Aorta (tissue), 5 donors: ENCODE measurements at regions not wholly inside any gene's neighbourhood (a gene's known extent, or its start where the extent isn't known, plus 50 kb on each side); places are given as distances from the start of the nearest gene placed in this dataset.
"Not testable (repeated sequence)": the region's sequence is repeated elsewhere in the genome, so short reads cannot be mapped to it uniquely, and the experiment has no call there.

ENCODE experiments used
- ATAC-seq: fragments of 200-7000 bp; cut with Tn5 transposase; one replicate; pipeline ENCODE4 v1.9.1; 2022; ENCODE audit warnings: moderate library complexity; ENCODE audit not compliant: low FRiP score
- DNase-seq, 2 donors: peaks; one replicate each; pipeline ENCODE4 v3.0.0-alpha.2; 2020
- H3K27ac ChIP-seq, 2 donors: one replicate each; pipeline ENCODE4 v1.5.1; 2013; ENCODE audit warnings: low read length in 2 of 2, mild to moderate bottlenecking in 2 of 2, moderate library complexity in 2 of 2, control low read depth in 1 of 2, inconsistent platforms in 1 of 2, low read depth in 1 of 2
- H3K27me3 ChIP-seq, 2 donors: one replicate each; pipeline ENCODE4 v1.6.1; 2013; ENCODE audit warnings: control low read depth in 1 of 2, low read length in 1 of 2, mild to moderate bottlenecking in 1 of 2, moderate library complexity in 1 of 2; ENCODE audit not compliant: insufficient read depth in 2 of 2, control insufficient read depth in 1 of 2
- H3K36me3 ChIP-seq, 2 donors: one replicate each; pipeline ENCODE4 v1.6.1; 2013; ENCODE audit warnings: control low read depth in 1 of 2, low read length in 1 of 2, mild to moderate bottlenecking in 1 of 2; ENCODE audit not compliant: insufficient read depth in 2 of 2, control insufficient read depth in 1 of 2
- H3K4me1 ChIP-seq, 2 donors: one replicate each; pipeline ENCODE4 v1.6.1; 2013; ENCODE audit warnings: low read length in 2 of 2, control low read depth in 1 of 2, mild to moderate bottlenecking in 1 of 2, moderate library complexity in 1 of 2; ENCODE audit not compliant: insufficient read depth in 2 of 2, control insufficient read depth in 1 of 2
- H3K4me3 ChIP-seq, 2 donors: one replicate each; pipeline ENCODE4 v1.5.1; 2013; ENCODE audit warnings: low read length in 2 of 2, control low read depth in 1 of 2, mild to moderate bottlenecking in 1 of 2
- H3K9me3 ChIP-seq: one replicate; pipeline ENCODE4 v1.6.1; 2013; ENCODE audit warnings: mild to moderate bottlenecking, low read length; ENCODE audit not compliant: control insufficient read depth
- WGBS, 2 donors: extraction: QIAGEN DNeasy Blood & Tissue Kit; methylation state at CpG; one replicate each; pipeline ENCODE4 v1.1.7; 2013; 5-methylcytosine and 5-hydroxymethylcytosine counted together
- intact Hi-C, 2 donors: fragments of 100-400 bp; cut with DNase I; formaldehyde crosslinking; loops; one replicate each; pipeline versions ENCODE4 v1.14.2 to v1.15.0; 2022
- donor health status: healthy with polysubstance abuse.
- donor health status: Bipolar disorder and iron deficiency.
- donor health status: DM: no; HTN: no; CAD: no.
- donor health status: DM: no; HTN: no; CAD: no.
- donor health status: DM: yes; HTN: yes; CAD: no.

DNA sequence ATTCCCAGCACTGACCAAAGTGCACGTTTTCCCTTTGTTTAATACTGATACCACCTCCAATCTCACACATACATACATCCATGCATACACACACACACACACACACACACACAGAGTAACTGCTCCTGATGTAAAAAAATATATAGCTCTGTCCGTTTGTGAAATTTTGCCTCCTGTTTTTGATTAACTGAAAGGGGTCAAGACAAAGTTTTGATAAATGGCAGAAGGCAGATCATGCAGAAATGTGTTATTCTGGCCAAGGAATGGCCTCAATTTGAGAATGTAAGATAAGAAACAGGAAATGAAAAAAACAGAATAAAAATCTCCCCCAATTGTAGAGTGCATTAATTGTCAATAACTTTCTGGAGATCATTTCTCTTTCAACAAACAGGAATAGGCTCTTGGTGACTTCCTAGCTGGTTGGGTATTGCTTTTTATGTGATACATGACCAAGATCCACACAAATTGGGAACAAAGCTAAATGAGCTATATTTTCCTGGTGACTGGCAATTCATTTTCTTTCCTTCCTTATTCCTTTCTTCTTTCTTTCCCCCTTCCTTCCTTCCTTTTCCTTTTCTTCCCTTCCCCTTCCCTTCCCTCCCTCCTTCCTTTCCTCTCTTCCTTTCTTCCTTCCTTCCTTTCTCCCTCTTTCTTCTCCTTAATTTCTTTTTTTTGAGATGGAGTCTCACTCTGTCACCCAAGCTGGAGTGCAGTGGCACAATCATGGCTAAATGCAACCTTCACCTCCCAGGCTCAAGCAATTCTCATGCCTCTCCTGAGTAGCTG is 88.9 kb upstream of the PMAIP1 start:
- 1 to 7% methylated on average over 2 of the region's 2 CpGs for WGBS, 2 donors
- no peaks in the 10 kb centered on the region for H3K36me3 ChIP-seq
- peaks cover 0 to 3% of the 10 kb centered on the region in 2 donors for H3K27me3 ChIP-seq
- no peak for DNase-seq
- intact Hi-C loops, result no loop called here
- no peak overlapping the region for H3K27ac ChIP-seq
- H3K4me3 ChIP-seq, result no peak overlapping the region
- no peaks in the 10 kb centered on the region for H3K9me3 ChIP-seq
- no peaks in the 10 kb centered on the region for H3K4me1 ChIP-seq
- no peak for ATAC-seq

DNA sequence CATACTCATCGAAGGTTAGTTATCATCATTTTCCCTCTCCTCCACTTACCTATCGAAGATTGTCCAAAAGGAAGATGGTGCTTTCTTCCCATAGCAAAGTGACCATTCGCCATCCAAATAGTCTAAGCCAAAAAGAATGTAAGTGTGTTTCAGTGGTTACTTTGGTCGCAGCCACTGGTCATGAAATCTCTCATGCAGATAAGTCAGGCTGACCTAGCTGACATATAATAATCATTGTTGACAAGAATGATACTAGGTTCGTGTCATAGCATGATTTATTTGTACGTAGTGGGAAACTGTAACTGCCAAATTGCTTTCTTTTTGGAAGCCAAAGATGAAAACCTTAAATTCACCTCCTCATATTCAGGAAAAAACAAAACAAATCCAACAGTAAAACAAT is 89.6 kb upstream of the PMAIP1 start:
- intact Hi-C loops, result no loop called here
- peaks cover 0 to 3% of the 10 kb centered on the region in 2 donors for H3K27me3 ChIP-seq
- no peak overlapping the region for H3K27ac ChIP-seq
- WGBS, 2 donors, result 65 to 67% methylated on average over 6 of the region's 6 CpGs
- no peak overlapping the region for H3K4me3 ChIP-seq
- H3K4me1 ChIP-seq, result no peaks in the 10 kb centered on the region
- no peaks in the 10 kb centered on the region for H3K9me3 ChIP-seq
- DNase-seq (no peak), ATAC-seq (no peak)
- H3K36me3 ChIP-seq, result no peaks in the 10 kb centered on the region

DNA sequence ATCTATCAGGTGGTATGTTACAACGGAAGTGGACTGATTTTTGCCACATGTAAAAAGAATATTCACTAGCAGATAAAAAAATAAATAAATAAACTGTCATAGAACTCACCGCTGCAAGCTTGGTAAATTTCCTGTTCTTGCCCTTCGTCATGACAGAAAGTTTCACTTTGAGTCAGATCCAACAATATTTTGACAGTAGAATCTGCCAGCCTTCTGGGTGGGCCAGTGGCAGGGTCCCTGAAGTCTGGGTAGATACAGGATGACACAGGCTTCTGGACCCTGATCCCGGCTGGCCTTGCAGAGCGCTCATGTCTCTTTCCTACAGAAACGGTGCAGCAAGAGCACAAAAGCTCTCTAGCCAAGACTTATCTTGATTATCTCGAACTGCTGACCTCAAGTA is 97.8 kb upstream of the PMAIP1 start:
- ATAC-seq, result no peak
- WGBS, 2 donors, result 33 to 47% methylated on average over 7 of the region's 7 CpGs
- Histone ChIP-seq H3K27ac (no peak overlapping the region), H3K27me3 (no peaks in the 10 kb centered on the region), H3K4me1 (no peaks in the 10 kb centered on the region), H3K9me3 (no peaks in the 10 kb centered on the region), H3K36me3 (no peaks in the 10 kb centered on the region), H3K4me3 (no peak overlapping the region)
- intact Hi-C loops, result no loop called here
- no peak for DNase-seq

DNA sequence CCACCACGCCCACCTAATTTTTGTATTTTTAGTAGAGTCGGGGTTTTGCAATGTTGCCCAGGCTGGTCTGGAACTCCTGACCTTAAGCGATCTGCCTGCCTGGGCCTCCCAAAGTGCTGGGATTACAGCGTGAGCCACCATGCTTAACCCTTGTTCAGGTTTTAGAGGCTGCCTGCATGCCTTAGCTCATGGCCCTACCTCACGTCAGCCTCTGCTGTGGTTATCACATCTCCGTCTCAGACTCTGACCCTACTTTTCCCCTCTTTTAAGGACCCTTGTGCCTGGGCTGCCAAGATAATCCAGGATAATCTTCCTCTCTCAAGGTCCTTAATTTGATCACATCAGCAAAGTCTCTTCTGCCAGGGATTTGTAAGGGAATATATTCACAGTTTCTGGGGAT is 98.2 kb upstream of the PMAIP1 start:
- no peak overlapping the region for H3K27ac ChIP-seq
- DNase-seq (no peak), ATAC-seq (no peak)
- H3K4me1 ChIP-seq, result no peaks in the 10 kb centered on the region
- intact Hi-C loops, result no loop called here
- no peaks in the 10 kb centered on the region for H3K9me3 ChIP-seq
- H3K4me3 ChIP-seq, result no peak overlapping the region
- WGBS, 2 donors, result 92 to 94% methylated on average over 6 of the region's 6 CpGs
- H3K27me3 ChIP-seq, result no peaks in the 10 kb centered on the region
- H3K36me3 ChIP-seq, result no peaks in the 10 kb centered on the region

DNA sequence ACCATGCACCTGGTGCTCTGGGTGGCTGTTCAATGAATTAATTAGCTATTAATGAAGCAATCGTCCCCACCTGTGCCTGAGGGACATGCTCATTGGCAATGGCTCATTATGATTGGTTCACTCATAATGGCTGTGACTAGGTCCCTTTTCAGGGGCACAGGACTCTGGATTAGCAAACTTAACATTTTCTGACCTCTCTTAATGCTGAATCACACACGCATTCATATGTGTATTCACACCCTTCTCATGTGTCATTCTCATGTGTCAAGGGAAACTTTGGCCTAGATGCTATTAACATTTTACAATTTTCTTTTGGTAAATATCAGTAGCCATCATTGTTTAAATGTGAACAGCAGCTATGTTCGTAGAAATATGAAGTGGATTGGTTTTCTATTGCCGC is 98.9 kb upstream of the PMAIP1 start:
- ATAC-seq (no peak), DNase-seq (no peak)
- Histone ChIP-seq H3K9me3 (no peaks in the 10 kb centered on the region), H3K4me3 (no peak overlapping the region), H3K27me3 (no peaks in the 10 kb centered on the region), H3K4me1 (no peaks in the 10 kb centered on the region), H3K27ac (no peak overlapping the region), H3K36me3 (no peaks in the 10 kb centered on the region)
- intact Hi-C loops, result no loop called here
- 83 to 86% methylated on average over 4 of the region's 4 CpGs for whole genome bisulfite sequencing, 2 donors

DNA sequence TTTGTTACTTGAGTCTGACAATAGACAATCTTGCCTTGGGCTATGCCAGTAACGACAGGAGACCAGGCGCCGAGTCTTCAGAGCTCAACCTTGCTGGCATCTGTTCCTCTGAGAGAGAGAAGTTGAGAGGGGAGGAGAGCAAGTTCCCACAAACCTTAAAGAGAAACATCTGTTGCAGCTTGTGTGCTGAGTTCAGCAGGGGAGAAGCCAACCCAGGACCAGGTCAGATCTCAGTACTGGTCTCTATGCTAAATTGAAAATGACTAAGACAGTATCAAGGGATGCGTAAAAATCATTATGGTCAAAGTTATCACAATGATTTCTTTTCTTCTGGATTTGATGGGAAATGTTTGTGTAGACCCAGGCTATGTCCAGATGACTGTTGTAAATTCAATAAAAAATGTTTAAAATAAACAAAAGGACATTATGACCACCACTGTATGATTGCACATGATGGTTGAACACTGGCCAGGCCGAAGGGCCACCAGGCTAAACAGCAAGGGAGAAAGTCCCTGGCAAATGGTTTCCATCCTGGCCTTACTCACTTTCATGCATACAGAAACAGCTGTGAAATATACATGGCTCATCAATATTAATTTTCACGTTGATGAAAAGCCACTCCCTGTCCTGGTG is 100.3 kb upstream of the PMAIP1 start:
- H3K27ac ChIP-seq, result no peak overlapping the region
- no peaks in the 10 kb centered on the region for H3K36me3 ChIP-seq
- 54 to 61% methylated on average over 6 of the region's 6 CpGs for WGBS, 2 donors
- H3K27me3 ChIP-seq, result peaks cover 0 to 2% of the 10 kb centered on the region in 2 donors
- peaks cover 1% of the 10 kb centered on the region for H3K9me3 ChIP-seq
- no peak for ATAC-seq
- H3K4me1 ChIP-seq, result no peaks in the 10 kb centered on the region
- intact Hi-C loops, result no loop called here
- H3K4me3 ChIP-seq, result no peak overlapping the region
- no peak for DNase-seq

DNA sequence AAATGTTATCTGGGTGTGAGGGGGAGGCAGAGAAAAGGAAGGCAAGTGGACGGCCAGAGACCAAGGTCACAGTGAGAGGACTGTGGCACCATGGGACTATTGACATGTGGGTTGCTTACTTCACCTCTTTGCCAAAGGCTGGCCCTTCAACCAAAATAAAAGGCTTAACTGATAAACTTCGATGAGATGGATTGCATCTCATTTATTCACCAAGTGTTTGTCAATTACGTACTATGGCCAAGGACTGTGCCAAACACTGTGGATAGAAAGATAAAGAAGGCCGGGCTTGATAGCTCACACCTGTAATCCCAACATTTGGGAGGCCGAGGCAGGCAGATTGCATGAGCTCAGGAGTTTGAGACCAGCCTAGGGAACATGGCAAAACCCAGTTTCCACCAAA is 98.7 kb upstream of the CCBE1 start:
- H3K4me3 ChIP-seq, result no peak overlapping the region
- DNase-seq, result no peak
- peaks cover 1% of the 10 kb centered on the region for H3K9me3 ChIP-seq
- H3K27me3 ChIP-seq, result peaks cover 0 to 2% of the 10 kb centered on the region in 2 donors
- H3K27ac ChIP-seq, result no peak overlapping the region
- 80 to 85% methylated on average over 5 of the region's 5 CpGs for WGBS, 2 donors
- H3K4me1 ChIP-seq, result no peaks in the 10 kb centered on the region
- H3K36me3 ChIP-seq, result no peaks in the 10 kb centered on the region
- intact Hi-C loops, result no loop called here
- no peak for ATAC-seq

DNA sequence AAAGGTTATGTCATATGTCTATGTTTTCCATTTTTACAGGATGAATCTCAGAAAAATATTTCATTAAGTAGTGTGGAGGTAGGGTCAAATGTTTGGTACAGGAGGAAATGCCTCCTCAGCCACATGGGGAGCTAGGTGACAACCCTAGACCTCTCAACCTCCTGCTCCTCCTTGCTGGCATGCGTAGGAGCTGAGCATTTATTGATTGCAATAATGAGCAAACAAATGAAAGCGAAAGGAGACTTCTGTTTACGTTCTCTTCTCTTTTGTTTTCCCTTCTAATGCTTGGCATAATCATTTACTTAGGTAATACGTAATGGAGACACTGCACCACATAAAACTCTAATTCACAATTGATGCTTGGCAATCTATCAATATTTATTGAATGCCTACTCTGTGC is 95.1 kb upstream of the CCBE1 start:
- H3K4me3 ChIP-seq, result no peak overlapping the region

DNA sequence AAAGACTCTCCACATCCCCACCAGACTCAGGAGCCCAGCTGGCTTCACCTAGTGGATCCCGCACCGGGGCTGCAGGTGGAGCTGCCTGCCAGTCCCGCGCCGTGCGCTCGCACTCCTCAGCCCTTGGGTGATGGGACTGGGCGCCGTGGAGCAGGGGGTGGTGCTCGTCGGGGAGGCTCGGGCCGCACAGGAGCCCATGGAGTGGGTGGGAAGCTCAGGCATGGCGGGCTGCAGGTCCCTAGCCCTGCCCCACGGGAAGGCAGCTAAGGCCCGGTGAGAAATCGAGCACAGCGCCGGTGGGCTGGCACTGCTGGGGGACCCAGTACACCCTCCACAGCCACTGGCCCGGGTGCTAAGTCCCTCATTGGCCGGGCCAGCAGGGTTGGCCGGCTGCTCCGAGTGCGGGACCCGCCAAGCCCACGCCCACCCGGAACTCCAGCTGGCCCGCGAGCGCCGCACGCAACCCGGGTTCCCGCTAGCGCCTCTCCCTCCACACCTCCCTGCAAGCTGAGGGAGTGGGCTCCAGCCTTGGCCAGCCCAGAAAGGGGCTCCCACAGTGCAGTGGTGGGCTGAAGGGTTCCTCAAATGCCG is 93.2 kb upstream of the CCBE1 start:
- intact Hi-C loops, H3K4me3 ChIP-seq, H3K27ac ChIP-seq, H3K9me3 ChIP-seq, H3K27me3 ChIP-seq, ATAC-seq, H3K36me3 ChIP-seq, DNase-seq, H3K4me1 ChIP-seq: not testable (repeated sequence)
- WGBS, 2 donors, result 96% methylated on average over 27 to 36 of the region's 36 CpGs

More for the DNA sequence above, 95.1 kb upstream of the CCBE1 start:
- Histone ChIP-seq H3K27ac (no peak overlapping the region), H3K36me3 (no peaks in the 10 kb centered on the region), H3K4me1 (no peaks in the 10 kb centered on the region), H3K27me3 (peaks cover 0 to 2% of the 10 kb centered on the region in 2 donors), H3K9me3 (peaks cover 1% of the 10 kb centered on the region)
- intact Hi-C loops, result no loop called here
- ATAC-seq (no peak), DNase-seq (no peak)
- 76 to 78% methylated on average over 4 of the region's 4 CpGs for WGBS, 2 donors
